GM12878 (cell line): ENCODE measurements at regions not wholly inside any gene's neighbourhood (a gene's known extent, or its start where the extent isn't known, plus 50 kb on each side); places are given as distances from the start of the nearest gene placed in this dataset.

Experiments used
- CUX1 ChIP-seq: IDR thresholded peaks from 2 replicates; pipeline ENCODE4 v1.6.1; 2012; ENCODE audit warnings: improper control_type of control experiment, low read depth, low read length; ENCODE audit not compliant: insufficient replicate concordance
- EZH2 ChIP-seq: IDR thresholded peaks from 2 replicates; pipeline ENCODE4 v1.6.1; 2012; ENCODE audit warnings: low read depth, mild to moderate bottlenecking, control low read depth, inconsistent platforms, low read length, borderline replicate concordance; ENCODE audit not compliant: control insufficient read depth
- GABPA ChIP-seq: IDR thresholded peaks from 2 replicates; pipeline ENCODE4 v1.6.1; 2014; ENCODE audit warnings: antibody characterized with exemption, low read depth, mild to moderate bottlenecking, inconsistent platforms
- MEF2A ChIP-seq: IDR thresholded peaks from 2 replicates; pipeline ENCODE4 v1.6.1; 2011; ENCODE audit warnings: low read depth, mild to moderate bottlenecking, low read length, moderate library complexity; ENCODE audit not compliant: insufficient read depth
- MTA2 ChIP-seq: fragments of 450-650 bp; IDR thresholded peaks from 2 replicates; pipeline ENCODE4 v1.6.1; 2016; ENCODE audit warnings: low read depth, mild to moderate bottlenecking, moderate library complexity
- POLR2A ChIP-seq: IDR thresholded peaks from 2 replicates; pipeline ENCODE4 v1.6.1; 2011; ENCODE audit warnings: low read depth, mild to moderate bottlenecking, low read length
- SMAD1 ChIP-seq: fragments of 450-650 bp; IDR thresholded peaks from 2 replicates; pipeline ENCODE4 v1.6.1; 2018; ENCODE audit warnings: mild to moderate bottlenecking, low read depth; ENCODE audit not compliant: partially characterized antibody
- SMC3 ChIP-seq: IDR thresholded peaks from 2 replicates; pipeline ENCODE4 v1.6.1; 2011; ENCODE audit warnings: low read length, improper control_type of control experiment, borderline replicate concordance
- TAF1 ChIP-seq: IDR thresholded peaks from 2 replicates; pipeline ENCODE4 v1.6.1; 2011; ENCODE audit warnings: mild to moderate bottlenecking, low read depth, low read length, borderline replicate concordance
- TBL1XR1 ChIP-seq: IDR thresholded peaks from 2 replicates; pipeline ENCODE4 v1.6.1; 2012; ENCODE audit warnings: low read depth, low read length, improper control_type of control experiment
- TF ChIP-seq, protein P1 (sequence below), 3 experiments: IDR thresholded peaks in 2 of 3; conservative IDR thresholded peaks in 1 of 3; 2 replicates each; pipeline ENCODE4 v1.5.1; 2011; ENCODE audit warnings: low read depth in 3 of 3, low read length in 3 of 3, mild to moderate bottlenecking in 3 of 3, control low read depth in 2 of 3, moderate library complexity in 2 of 3, inconsistent platforms in 1 of 3, mixed read lengths in 1 of 3; ENCODE audit not compliant: control insufficient read depth in 2 of 3, insufficient read depth in 1 of 3; ENCODE audit errors: extremely low read depth in 1 of 3
- TF ChIP-seq, protein P2 (sequence below): fragments of 450-650 bp; IDR thresholded peaks from 2 replicates; pipeline ENCODE4 v1.6.1; 2017; ENCODE audit warnings: mild to moderate bottlenecking
- TF ChIP-seq, protein P3 (sequence below): IDR thresholded peaks from 2 replicates; pipeline ENCODE4 v1.6.1; 2012; ENCODE audit warnings: low read length, inconsistent platforms

DNA sequence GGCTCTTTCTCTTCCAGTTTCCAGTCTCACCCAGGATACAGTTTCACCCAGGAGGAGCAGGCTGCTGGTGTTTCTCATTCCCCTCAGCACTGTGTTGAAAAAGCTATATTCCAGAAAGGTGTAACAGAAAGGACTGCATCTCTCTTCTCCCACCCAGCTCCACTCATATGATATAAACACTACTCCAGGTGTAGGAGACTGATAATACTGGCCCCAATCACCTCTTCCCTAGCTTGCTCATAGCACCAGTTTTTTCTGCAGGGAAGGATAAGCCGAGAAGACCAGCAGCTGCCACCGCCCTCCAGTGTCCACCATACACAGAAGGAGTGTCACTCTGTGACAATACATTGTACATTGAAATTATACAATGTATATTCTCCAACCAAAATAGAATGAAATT is 105.5 kb upstream of the STK26 start:
- TF ChIP-seq, protein P1, sequence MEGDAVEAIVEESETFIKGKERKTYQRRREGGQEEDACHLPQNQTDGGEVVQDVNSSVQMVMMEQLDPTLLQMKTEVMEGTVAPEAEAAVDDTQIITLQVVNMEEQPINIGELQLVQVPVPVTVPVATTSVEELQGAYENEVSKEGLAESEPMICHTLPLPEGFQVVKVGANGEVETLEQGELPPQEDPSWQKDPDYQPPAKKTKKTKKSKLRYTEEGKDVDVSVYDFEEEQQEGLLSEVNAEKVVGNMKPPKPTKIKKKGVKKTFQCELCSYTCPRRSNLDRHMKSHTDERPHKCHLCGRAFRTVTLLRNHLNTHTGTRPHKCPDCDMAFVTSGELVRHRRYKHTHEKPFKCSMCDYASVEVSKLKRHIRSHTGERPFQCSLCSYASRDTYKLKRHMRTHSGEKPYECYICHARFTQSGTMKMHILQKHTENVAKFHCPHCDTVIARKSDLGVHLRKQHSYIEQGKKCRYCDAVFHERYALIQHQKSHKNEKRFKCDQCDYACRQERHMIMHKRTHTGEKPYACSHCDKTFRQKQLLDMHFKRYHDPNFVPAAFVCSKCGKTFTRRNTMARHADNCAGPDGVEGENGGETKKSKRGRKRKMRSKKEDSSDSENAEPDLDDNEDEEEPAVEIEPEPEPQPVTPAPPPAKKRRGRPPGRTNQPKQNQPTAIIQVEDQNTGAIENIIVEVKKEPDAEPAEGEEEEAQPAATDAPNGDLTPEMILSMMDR (IDR thresholded peaks at IDR 0.05 in 2 of 3, conservative IDR thresholded peaks at IDR 0.05 in 1 of 3; ENCODE audit: control insufficient read depth in 2 of 3, extremely low read depth in 1 of 3, insufficient read depth in 1 of 3, low read depth in 3 of 3, low read length in 3 of 3), result no peak
- no peak for TF ChIP-seq POLR2A
- TF ChIP-seq GABPA, result no peak
- no peak for TF ChIP-seq TAF1
- TF ChIP-seq TBL1XR1, result no peak
- no peak for TF ChIP-seq SMC3
- TF ChIP-seq MTA2, result no peak
- TF ChIP-seq MEF2A, result no peak
- no peak for TF ChIP-seq CUX1
- TF ChIP-seq, protein P2, sequence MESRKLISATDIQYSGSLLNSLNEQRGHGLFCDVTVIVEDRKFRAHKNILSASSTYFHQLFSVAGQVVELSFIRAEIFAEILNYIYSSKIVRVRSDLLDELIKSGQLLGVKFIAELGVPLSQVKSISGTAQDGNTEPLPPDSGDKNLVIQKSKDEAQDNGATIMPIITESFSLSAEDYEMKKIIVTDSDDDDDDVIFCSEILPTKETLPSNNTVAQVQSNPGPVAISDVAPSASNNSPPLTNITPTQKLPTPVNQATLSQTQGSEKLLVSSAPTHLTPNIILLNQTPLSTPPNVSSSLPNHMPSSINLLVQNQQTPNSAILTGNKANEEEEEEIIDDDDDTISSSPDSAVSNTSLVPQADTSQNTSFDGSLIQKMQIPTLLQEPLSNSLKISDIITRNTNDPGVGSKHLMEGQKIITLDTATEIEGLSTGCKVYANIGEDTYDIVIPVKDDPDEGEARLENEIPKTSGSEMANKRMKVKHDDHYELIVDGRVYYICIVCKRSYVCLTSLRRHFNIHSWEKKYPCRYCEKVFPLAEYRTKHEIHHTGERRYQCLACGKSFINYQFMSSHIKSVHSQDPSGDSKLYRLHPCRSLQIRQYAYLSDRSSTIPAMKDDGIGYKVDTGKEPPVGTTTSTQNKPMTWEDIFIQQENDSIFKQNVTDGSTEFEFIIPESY, result no peak
- no peak for TF ChIP-seq SMAD1
- TF ChIP-seq, protein P3, sequence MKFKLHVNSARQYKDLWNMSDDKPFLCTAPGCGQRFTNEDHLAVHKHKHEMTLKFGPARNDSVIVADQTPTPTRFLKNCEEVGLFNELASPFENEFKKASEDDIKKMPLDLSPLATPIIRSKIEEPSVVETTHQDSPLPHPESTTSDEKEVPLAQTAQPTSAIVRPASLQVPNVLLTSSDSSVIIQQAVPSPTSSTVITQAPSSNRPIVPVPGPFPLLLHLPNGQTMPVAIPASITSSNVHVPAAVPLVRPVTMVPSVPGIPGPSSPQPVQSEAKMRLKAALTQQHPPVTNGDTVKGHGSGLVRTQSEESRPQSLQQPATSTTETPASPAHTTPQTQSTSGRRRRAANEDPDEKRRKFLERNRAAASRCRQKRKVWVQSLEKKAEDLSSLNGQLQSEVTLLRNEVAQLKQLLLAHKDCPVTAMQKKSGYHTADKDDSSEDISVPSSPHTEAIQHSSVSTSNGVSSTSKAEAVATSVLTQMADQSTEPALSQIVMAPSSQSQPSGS, result no peak
- TF ChIP-seq EZH2, result no peak
